SK-N-SH (cell line): ENCODE measurements at regions not wholly inside any gene's neighbourhood (a gene's known extent, or its start where the extent isn't known, plus 50 kb on each side); places are given as distances from the start of the nearest gene placed in this dataset.

Experiments
- CTCF ChIA-PET: fragments of 300-600, 350-600 bp; formaldehyde crosslinking; extraction: SDS; loops from one replicate; lab custom pipeline; 2021; lab: Yijun Ruan, JAX
- POLR2A ChIA-PET: fragments of 350-600 bp; sonication (Branson Sonifier 250); formaldehyde crosslinking; extraction: SDS; loops from one replicate; lab custom pipeline; 2020; ENCODE audit warnings: antibody characterized with exemption, inconsistent platforms; lab: Yijun Ruan, JAX
- DNase-seq: peaks from one replicate; pipeline ENCODE4 v3.0.0; 2012
- H2AFZ ChIP-seq: fragments of 200-600 bp; sonication (generic); 2 replicates; pipeline ENCODE4 v1.8.1; 2016; ENCODE audit warnings: antibody characterized with exemption, mild to moderate bottlenecking, low read depth
- H3F3A ChIP-seq: fragments of 200-600 bp; sonication (generic); replicated peaks from 2 replicates; pipeline ENCODE3; 2016; ENCODE audit warnings: antibody characterized with exemption, mild to moderate bottlenecking; ENCODE audit not compliant: insufficient read depth
- H3K27ac ChIP-seq, 2 experiments: fragments of 200-500 bp in 1 of 2; fragments of 200-600 bp in 1 of 2; sonication (Bioruptor generic) in 1 of 2; sonication (generic), shearing (Covaris generic) in 1 of 2; 2 replicates each; pipeline versions ENCODE4 v1.5.1 to v1.6.1; 2014 to 2016; ENCODE audit warnings: low read depth in 2 of 2, inconsistent platforms in 1 of 2, low read length in 1 of 2, mild to moderate bottlenecking in 1 of 2, mixed read lengths in 1 of 2
- H3K27me3 ChIP-seq: fragments of 200-600 bp; sonication (generic), shearing (Covaris generic); 2 replicates; pipeline ENCODE4 v1.6.1; 2016; ENCODE audit warnings: mixed run types; ENCODE audit not compliant: insufficient read depth
- H3K36me3 ChIP-seq, 2 experiments: fragments of 200-500 bp in 1 of 2; fragments of 200-600 bp in 1 of 2; sonication (Bioruptor generic) in 1 of 2; sonication (generic) in 1 of 2; replicated peaks in 1 of 2; 2 replicates each; pipeline versions ENCODE3 to v1.5.1; 2014 to 2016; ENCODE audit warnings: low read length in 1 of 2, mild to moderate bottlenecking in 1 of 2; ENCODE audit not compliant: insufficient read depth in 2 of 2, control insufficient read depth in 1 of 2
- H3K4me1 ChIP-seq, 2 experiments: fragments of 200-500 bp in 1 of 2; fragments of 200-600 bp in 1 of 2; sonication (Bioruptor generic) in 1 of 2; sonication (generic), shearing (Covaris generic) in 1 of 2; 2 replicates each; pipeline versions ENCODE4 v1.5.1 to v1.6.1; 2014 to 2016; ENCODE audit warnings: low read depth in 1 of 2, low read length in 1 of 2, mixed run types in 1 of 2; ENCODE audit not compliant: insufficient read depth in 2 of 2, control insufficient read depth in 1 of 2
- H3K4me2 ChIP-seq: fragments of 200-600 bp; sonication (generic), shearing (Covaris generic); 2 replicates; pipeline ENCODE4 v1.6.1; 2017; ENCODE audit warnings: mixed run types
- H3K4me3 ChIP-seq, 2 experiments: fragments of 200-500 bp in 1 of 2; fragments of 200-600 bp in 1 of 2; sonication (Bioruptor generic) in 1 of 2; sonication (generic), shearing (Covaris generic) in 1 of 2; 2 replicates each; pipeline versions ENCODE4 v1.5.1 to v1.8.1; 2014 to 2016; ENCODE audit warnings: low read depth in 2 of 2, inconsistent platforms in 1 of 2, low read length in 1 of 2, mild to moderate bottlenecking in 1 of 2, mixed read lengths in 1 of 2, moderate library complexity in 1 of 2
- H3K79me2 ChIP-seq: fragments of 200-600 bp; sonication (generic); 2 replicates; pipeline ENCODE4 v1.8.1; 2017; ENCODE audit warnings: mild to moderate bottlenecking; ENCODE audit not compliant: insufficient read depth
- H3K9ac ChIP-seq: fragments of 200-600 bp; sonication (generic); 2 replicates; pipeline ENCODE4 v1.6.1; 2017; ENCODE audit warnings: mixed run types
- H3K9me2 ChIP-seq: fragments of 200-600 bp; sonication (generic); 2 replicates; pipeline ENCODE4 v1.6.1; 2017; ENCODE audit warnings: mixed run types
- H3K9me3 ChIP-seq: fragments of 200-600 bp; sonication (generic); 2 replicates; pipeline ENCODE4 v1.6.1; 2017; ENCODE audit warnings: mixed run types, mild to moderate bottlenecking, moderate library complexity
- H4K20me1 ChIP-seq: fragments of 200-600 bp; sonication (generic); 2 replicates; pipeline ENCODE4 v1.6.1; 2017; ENCODE audit warnings: mild to moderate bottlenecking, mixed run types; ENCODE audit not compliant: insufficient read depth
- CTCF ChIP-seq: fragments of 200-600 bp; sonication (generic); IDR thresholded peaks from 2 replicates; pipeline ENCODE4 v1.6.1; 2017; ENCODE audit warnings: antibody characterized with exemption, mild to moderate bottlenecking, moderate library complexity
- EP300 ChIP-seq, 2 experiments: IDR thresholded peaks; 2 replicates each; pipeline versions ENCODE4 v1.4.0 to v1.6.1; 2012; ENCODE audit warnings: borderline replicate concordance in 1 of 2, low read depth in 1 of 2, low read length in 1 of 2
- FOXJ3 ChIP-seq: sonication (generic); formaldehyde crosslinking; IDR thresholded peaks from 2 replicates; pipeline ENCODE4 v1.5.1; 2020; ENCODE audit warnings: mild to moderate bottlenecking, missing genetic modification reagents
- GATA2 ChIP-seq: sonication (generic); formaldehyde crosslinking; IDR thresholded peaks from 2 replicates; pipeline ENCODE4 v1.5.0; 2020; ENCODE audit warnings: mild to moderate bottlenecking, missing genetic modification reagents
- IRF3 ChIP-seq: fragments of 150-350 bp; IDR thresholded peaks from 2 replicates; pipeline ENCODE4 v1.6.1; 2016; ENCODE audit warnings: mild to moderate bottlenecking, low read depth, low read length
- MAX ChIP-seq: IDR thresholded peaks from 2 replicates; pipeline ENCODE4 v1.4.0; 2012; ENCODE audit warnings: low read depth
- MEF2A ChIP-seq: IDR thresholded peaks from 2 replicates; pipeline ENCODE4 v1.4.0; 2012; ENCODE audit warnings: low read depth, borderline replicate concordance
- PBX3 ChIP-seq: IDR thresholded peaks from 2 replicates; pipeline ENCODE4; 2012
- RCOR1 ChIP-seq: fragments of 150-350 bp; IDR thresholded peaks from 2 replicates; pipeline ENCODE4 v1.6.1; 2017; ENCODE audit warnings: antibody characterized with exemption, low read length
- RFX5 ChIP-seq: IDR thresholded peaks from 2 replicates; pipeline ENCODE4 v1.6.1; 2012; ENCODE audit warnings: mild to moderate bottlenecking, improper control_type of control experiment, low read length
- TAF1 ChIP-seq: IDR thresholded peaks from 2 replicates; pipeline ENCODE4 v1.6.1; 2012; ENCODE audit warnings: low read depth, mild to moderate bottlenecking, low read length, moderate library complexity, borderline replicate concordance
- TEAD4 ChIP-seq: IDR thresholded peaks from 2 replicates; pipeline ENCODE4 v1.4.0; 2012; ENCODE audit warnings: mild to moderate bottlenecking, borderline replicate concordance; ENCODE audit not compliant: insufficient read depth
- WGBS: methylation state at CpG from one replicate; pipeline ENCODE4 v1.1.6; 2017; ENCODE audit warnings: low lambda C conversion rate; 5-methylcytosine and 5-hydroxymethylcytosine counted together

GRCh38 chr7:46450425-46450824 is 529.4 kb upstream of the IGFBP3 start:
- no peaks in the 10 kb centered on the region for H3F3A ChIP-seq
- CTCF ChIA-PET = no interaction called here
- H3K36me3 ChIP-seq = no peaks in the 10 kb centered on the region
- POLR2A ChIA-PET = no interaction called here
- no peaks in the 10 kb centered on the region for H3K27me3 ChIP-seq
- no peaks in the 10 kb centered on the region for H4K20me1 ChIP-seq
- no peaks in the 10 kb centered on the region for H3K9me3 ChIP-seq
- H3K4me3 ChIP-seq = no peak overlapping the region
- no peak overlapping the region for H3K9ac ChIP-seq
- no peaks in the 10 kb centered on the region for H3K79me2 ChIP-seq
- H3K4me2 ChIP-seq = no peak overlapping the region
- 80% methylated on average over 2 of the region's 2 CpGs for WGBS
- H3K9me2 ChIP-seq = no peaks in the 10 kb centered on the region
- TF ChIP-seq RCOR1 = no peak
- no peak for TF ChIP-seq TAF1
- TF ChIP-seq MAX = no peak
- TF ChIP-seq MEF2A = no peak
- no peaks in the 10 kb centered on the region for H3K4me1 ChIP-seq
- no peak overlapping the region for H3K27ac ChIP-seq
- DNase-seq = no peak
- no peak overlapping the region for H2AFZ ChIP-seq

GRCh38 chr7:46449743-46450142 is 528.7 kb upstream of the IGFBP3 start:
- H3K9ac ChIP-seq = no peak overlapping the region
- WGBS = 63% methylated on average over 2 of the region's 2 CpGs
- H3K4me1 ChIP-seq = no peaks in the 10 kb centered on the region
- H3K9me2 ChIP-seq = no peaks in the 10 kb centered on the region
- H3K27me3 ChIP-seq = no peaks in the 10 kb centered on the region
- no peaks in the 10 kb centered on the region for H3F3A ChIP-seq
- no peaks in the 10 kb centered on the region for H3K79me2 ChIP-seq
- H2AFZ ChIP-seq = no peak overlapping the region
- no peaks in the 10 kb centered on the region for H4K20me1 ChIP-seq
- DNase-seq = no peak
- no peak overlapping the region for H3K4me2 ChIP-seq
- no peaks in the 10 kb centered on the region for H3K36me3 ChIP-seq
- POLR2A ChIA-PET = no interaction called here
- CTCF ChIA-PET = no interaction called here
- no peak overlapping the region for H3K4me3 ChIP-seq
- TF ChIP-seq TEAD4 (no peak), RFX5 (no peak), PBX3 (no peak), IRF3 (no peak), GATA2 (CRISPR knock-in tag) (no peak), FOXJ3 (CRISPR knock-in tag) (no peak), EP300 (IDR thresholded peaks at IDR 0.05; ENCODE audit: borderline replicate concordance in 1 of 2, low read depth in 1 of 2, low read length in 1 of 2) (no peak), RCOR1 (no peak), CTCF (no peak)
- H3K9me3 ChIP-seq = no peaks in the 10 kb centered on the region
- H3K27ac ChIP-seq = no peak overlapping the region
